ENCODE measurements at regions not wholly inside any gene's neighbourhood (a gene's known extent, or its start where the extent isn't known, plus 50 kb on each side); places are given as distances from the start of the nearest gene placed in this dataset.
A peak's percentile ranks its signal among the peaks of the same experiment; 100 is the strongest.

DNA sequence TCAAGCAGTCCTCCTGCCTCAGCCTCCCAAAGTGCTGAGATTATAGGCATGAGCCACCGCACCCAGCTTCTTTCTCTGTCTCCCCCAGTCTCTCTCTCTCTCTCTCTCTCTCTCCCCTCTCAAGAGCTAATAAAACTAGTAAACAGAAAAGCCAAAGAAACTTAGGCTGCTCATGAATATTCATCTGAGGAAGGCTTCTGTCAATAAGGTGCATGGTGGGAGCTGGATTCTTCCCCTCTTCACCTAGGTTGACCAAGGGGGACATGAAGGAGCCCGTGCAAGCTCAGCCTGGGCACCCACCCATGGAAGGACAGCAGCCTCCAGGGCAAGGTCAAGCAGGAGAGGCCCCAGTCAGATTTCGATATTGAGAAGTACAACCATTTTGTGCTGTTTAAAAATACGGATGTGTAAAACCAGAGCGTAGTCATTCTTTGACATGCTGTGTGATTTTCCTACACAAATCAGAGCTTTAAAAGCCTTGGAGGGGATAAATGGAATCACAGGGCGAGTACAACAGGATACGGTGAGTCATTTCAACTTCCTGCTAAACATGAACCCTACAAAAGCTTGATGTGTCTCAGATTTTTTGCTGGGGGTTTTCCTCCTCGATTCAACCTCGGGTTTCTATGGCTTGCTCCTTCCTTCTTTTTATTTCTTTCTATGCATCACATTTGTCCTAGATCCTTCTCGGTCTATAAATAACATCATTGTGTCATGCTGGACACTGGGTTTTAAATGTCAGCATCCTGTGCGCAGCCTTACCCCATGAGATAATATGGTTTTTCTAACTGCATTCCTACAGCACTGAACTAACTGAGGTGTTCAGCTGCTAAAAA is 368.9 kb upstream of the JARID2 start:
- ChIA-PET CTCF (interaction anchor here (0.7 to 1.2 kb wide), 5 partner anchors 33 to 372 kb away, joined by 3 to 5 read pairs (median 4); no protein-coding TSS in a partner anchor), RAD21 (ENCODE audit: unreplicated experiment) (interaction anchor here (0.6 to 1.7 kb wide), 13 partner anchors 10 to 581 kb away, joined by 3 to 11 read pairs (median 4); no protein-coding TSS in a partner anchor), POLR2A (interaction anchor here (0.5 to 1.4 kb wide), 5 partner anchors 19 to 370 kb away, joined by 3 to 5 read pairs (median 4); partner anchors contain the start of gene JARID2), SMC1A (ENCODE audit: uncharacterized antibody, unreplicated experiment) (interaction anchor here (0.6 to 2.4 kb wide), 21 partner anchors 9 to 579 kb away, joined by 3 to 17 read pairs (median 3); no protein-coding TSS in a partner anchor)
- DNase-seq (ENCODE audit: low read depth, low spot score) (peak; percentile 95), ATAC-seq (peak; percentile 71), FAIRE-seq (peak; percentile 83)
- Histone ChIP-seq H3K79me2 (ENCODE audit: control insufficient read depth, insufficient read depth, low read length) (no peaks in the 10 kb centered on the region), H2AFZ (ENCODE audit: control insufficient read depth, low read depth, low read length) (peak overlapping the region; percentile 50), H3K27ac (ENCODE audit: control insufficient read depth, insufficient read depth) (peak overlapping the region; percentile 89), H3K4me2 (ENCODE audit: control insufficient read depth, insufficient read depth) (peak overlapping the region; percentile 60), H3K27me3 (replicated peaks in 1 of 2; ENCODE audit: control insufficient read depth in 2 of 2, insufficient read depth in 2 of 2, low read length in 1 of 2) (no peaks in the 10 kb centered on the region), H4K20me1 (ENCODE audit: control insufficient read depth, insufficient read depth) (no peaks in the 10 kb centered on the region), H3K36me3 (ENCODE audit: control insufficient read depth in 2 of 2, insufficient read depth in 2 of 2, low read length in 1 of 2) (no peaks in the 10 kb centered on the region), H3K4me3 (no peak overlapping the region; the same call in 1 of the 2 replicates), H3K9ac (ENCODE audit: control insufficient read depth, insufficient read depth, low read length) (peak overlapping the region; percentile 58; the same call in 1 of the 2 replicates), H3K4me1 (ENCODE audit: control insufficient read depth, insufficient read depth, low read length) (peaks cover 54% of the 10 kb centered on the region), H3K9me3 (replicated peaks; ENCODE audit: control insufficient read depth, insufficient read depth, low read length) (no peaks in the 10 kb centered on the region; the same call in 2 of the 3 replicates)
- intact Hi-C loops (cut with micrococcal nuclease; ENCODE audit: unreplicated experiment) (loop anchor here (1.0 to 5.0 kb wide), 7 partner anchors 34 to 770 kb away; no protein-coding TSS in a partner anchor), in situ Hi-C loops (cut with MboI) (loop anchor here (5.0 kb wide), 1 partner anchor 145 kb away; no protein-coding TSS in a partner anchor)
- no TSS peak for BruUV-seq (replicated peaks)
- WGBS (ENCODE audit: insufficient coverage, insufficient replicate concordance, low lambda C conversion rate, missing lambda C conversion rate) = 7% methylated on average over 11 of the region's 11 CpGs
- TF ChIP-seq JUNB (IDR thresholded peaks at IDR 0.05) (peak; percentile 98), POLR2AphosphoS2 (IDR thresholded peaks at IDR 0.05; ENCODE audit: low read depth, low read length) (no peak), LARP7 (IDR thresholded peaks at IDR 0.05) (no peak), SREBF1 (IDR thresholded peaks at IDR 0.05; ENCODE audit: low read length) (no peak), KLF5 (IDR thresholded peaks at IDR 0.05; ENCODE audit: partially characterized antibody) (no peak), SMAD1 (IDR thresholded peaks at IDR 0.05; ENCODE audit: low read depth, partially characterized antibody) (no peak), HDAC6 (IDR thresholded peaks at IDR 0.05; ENCODE audit: unreplicated experiment) (no peak)
- TF ChIP-seq, protein P1, sequence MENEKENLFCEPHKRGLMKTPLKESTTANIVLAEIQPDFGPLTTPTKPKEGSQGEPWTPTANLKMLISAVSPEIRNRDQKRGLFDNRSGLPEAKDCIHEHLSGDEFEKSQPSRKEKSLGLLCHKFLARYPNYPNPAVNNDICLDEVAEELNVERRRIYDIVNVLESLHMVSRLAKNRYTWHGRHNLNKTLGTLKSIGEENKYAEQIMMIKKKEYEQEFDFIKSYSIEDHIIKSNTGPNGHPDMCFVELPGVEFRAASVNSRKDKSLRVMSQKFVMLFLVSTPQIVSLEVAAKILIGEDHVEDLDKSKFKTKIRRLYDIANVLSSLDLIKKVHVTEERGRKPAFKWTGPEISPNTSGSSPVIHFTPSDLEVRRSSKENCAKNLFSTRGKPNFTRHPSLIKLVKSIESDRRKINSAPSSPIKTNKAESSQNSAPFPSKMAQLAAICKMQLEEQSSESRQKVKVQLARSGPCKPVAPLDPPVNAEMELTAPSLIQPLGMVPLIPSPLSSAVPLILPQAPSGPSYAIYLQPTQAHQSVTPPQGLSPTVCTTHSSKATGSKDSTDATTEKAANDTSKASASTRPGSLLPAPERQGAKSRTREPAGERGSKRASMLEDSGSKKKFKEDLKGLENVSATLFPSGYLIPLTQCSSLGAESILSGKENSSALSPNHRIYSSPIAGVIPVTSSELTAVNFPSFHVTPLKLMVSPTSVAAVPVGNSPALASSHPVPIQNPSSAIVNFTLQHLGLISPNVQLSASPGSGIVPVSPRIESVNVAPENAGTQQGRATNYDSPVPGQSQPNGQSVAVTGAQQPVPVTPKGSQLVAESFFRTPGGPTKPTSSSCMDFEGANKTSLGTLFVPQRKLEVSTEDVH (IDR thresholded peaks at IDR 0.05; ENCODE audit: low read depth, partially characterized antibody) = no peak
- TF ChIP-seq, protein P2, sequence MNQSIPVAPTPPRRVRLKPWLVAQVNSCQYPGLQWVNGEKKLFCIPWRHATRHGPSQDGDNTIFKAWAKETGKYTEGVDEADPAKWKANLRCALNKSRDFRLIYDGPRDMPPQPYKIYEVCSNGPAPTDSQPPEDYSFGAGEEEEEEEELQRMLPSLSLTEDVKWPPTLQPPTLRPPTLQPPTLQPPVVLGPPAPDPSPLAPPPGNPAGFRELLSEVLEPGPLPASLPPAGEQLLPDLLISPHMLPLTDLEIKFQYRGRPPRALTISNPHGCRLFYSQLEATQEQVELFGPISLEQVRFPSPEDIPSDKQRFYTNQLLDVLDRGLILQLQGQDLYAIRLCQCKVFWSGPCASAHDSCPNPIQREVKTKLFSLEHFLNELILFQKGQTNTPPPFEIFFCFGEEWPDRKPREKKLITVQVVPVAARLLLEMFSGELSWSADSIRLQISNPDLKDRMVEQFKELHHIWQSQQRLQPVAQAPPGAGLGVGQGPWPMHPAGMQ (IDR thresholded peaks at IDR 0.05; ENCODE audit: borderline replicate concordance) = no peak
- TF ChIP-seq, protein P3, sequence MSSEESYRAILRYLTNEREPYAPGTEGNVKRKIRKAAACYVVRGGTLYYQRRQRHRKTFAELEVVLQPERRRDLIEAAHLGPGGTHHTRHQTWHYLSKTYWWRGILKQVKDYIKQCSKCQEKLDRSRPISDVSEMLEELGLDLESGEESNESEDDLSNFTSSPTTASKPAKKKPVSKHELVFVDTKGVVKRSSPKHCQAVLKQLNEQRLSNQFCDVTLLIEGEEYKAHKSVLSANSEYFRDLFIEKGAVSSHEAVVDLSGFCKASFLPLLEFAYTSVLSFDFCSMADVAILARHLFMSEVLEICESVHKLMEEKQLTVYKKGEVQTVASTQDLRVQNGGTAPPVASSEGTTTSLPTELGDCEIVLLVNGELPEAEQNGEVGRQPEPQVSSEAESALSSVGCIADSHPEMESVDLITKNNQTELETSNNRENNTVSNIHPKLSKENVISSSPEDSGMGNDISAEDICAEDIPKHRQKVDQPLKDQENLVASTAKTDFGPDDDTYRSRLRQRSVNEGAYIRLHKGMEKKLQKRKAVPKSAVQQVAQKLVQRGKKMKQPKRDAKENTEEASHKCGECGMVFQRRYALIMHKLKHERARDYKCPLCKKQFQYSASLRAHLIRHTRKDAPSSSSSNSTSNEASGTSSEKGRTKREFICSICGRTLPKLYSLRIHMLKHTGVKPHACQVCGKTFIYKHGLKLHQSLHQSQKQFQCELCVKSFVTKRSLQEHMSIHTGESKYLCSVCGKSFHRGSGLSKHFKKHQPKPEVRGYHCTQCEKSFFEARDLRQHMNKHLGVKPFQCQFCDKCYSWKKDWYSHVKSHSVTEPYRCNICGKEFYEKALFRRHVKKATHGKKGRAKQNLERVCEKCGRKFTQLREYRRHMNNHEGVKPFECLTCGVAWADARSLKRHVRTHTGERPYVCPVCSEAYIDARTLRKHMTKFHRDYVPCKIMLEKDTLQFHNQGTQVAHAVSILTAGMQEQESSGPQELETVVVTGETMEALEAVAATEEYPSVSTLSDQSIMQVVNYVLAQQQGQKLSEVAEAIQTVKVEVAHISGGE (CRISPR knock-in tag; IDR thresholded peaks at IDR 0.05) = no peak
- TF ChIP-seq, protein P4, sequence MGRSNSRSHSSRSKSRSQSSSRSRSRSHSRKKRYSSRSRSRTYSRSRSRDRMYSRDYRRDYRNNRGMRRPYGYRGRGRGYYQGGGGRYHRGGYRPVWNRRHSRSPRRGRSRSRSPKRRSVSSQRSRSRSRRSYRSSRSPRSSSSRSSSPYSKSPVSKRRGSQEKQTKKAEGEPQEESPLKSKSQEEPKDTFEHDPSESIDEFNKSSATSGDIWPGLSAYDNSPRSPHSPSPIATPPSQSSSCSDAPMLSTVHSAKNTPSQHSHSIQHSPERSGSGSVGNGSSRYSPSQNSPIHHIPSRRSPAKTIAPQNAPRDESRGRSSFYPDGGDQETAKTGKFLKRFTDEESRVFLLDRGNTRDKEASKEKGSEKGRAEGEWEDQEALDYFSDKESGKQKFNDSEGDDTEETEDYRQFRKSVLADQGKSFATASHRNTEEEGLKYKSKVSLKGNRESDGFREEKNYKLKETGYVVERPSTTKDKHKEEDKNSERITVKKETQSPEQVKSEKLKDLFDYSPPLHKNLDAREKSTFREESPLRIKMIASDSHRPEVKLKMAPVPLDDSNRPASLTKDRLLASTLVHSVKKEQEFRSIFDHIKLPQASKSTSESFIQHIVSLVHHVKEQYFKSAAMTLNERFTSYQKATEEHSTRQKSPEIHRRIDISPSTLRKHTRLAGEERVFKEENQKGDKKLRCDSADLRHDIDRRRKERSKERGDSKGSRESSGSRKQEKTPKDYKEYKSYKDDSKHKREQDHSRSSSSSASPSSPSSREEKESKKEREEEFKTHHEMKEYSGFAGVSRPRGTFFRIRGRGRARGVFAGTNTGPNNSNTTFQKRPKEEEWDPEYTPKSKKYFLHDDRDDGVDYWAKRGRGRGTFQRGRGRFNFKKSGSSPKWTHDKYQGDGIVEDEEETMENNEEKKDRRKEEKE (IDR thresholded peaks at IDR 0.05) = no peak

All from GM12878 (cell line).